Astrocyte (in vitro differentiated cells and primary cell): ENCODE measurements at regions not wholly inside any gene's neighbourhood (a gene's known extent, or its start where the extent isn't known, plus 50 kb on each side); places are given as distances from the start of the nearest gene placed in this dataset.

Experiments
- CTCF ChIP-seq: IDR thresholded peaks from 2 replicates; pipeline ENCODE4 v1.5.1; 2011; ENCODE audit warnings: low read depth, mild to moderate bottlenecking, inconsistent platforms, low read length, moderate library complexity; ENCODE audit not compliant: insufficient read depth
- EZH2 ChIP-seq: IDR thresholded peaks from 2 replicates; pipeline ENCODE4 v1.6.1; 2012; ENCODE audit warnings: mild to moderate bottlenecking, low read length, inconsistent platforms; ENCODE audit not compliant: insufficient read depth

- no peak for TF ChIP-seq EZH2
- TF ChIP-seq CTCF = no peak
Measured at GRCh38 chr14:40280652-40281051, 848.4 kb upstream of the FBXO33 start.
